ENCODE measurements at regions not wholly inside any gene's neighbourhood (a gene's known extent, or its start where the extent isn't known, plus 50 kb on each side); places are given as distances from the start of the nearest gene placed in this dataset.

GRCh38 chr4:186826846-186827533 lies 103.3 kb upstream of the FAT1 start:
- Histone ChIP-seq H3K27me3 (ENCODE audit: control insufficient read depth, insufficient read depth, low read length) (no peaks in the 10 kb centered on the region), H3K4me1 (ENCODE audit: control insufficient read depth, insufficient read depth, low read length) (no peaks in the 10 kb centered on the region), H3K4me3 (ENCODE audit: low read length) (no peak overlapping the region), H3K27ac (ENCODE audit: low read length) (no peak overlapping the region), H3K9me3 (ENCODE audit: control insufficient read depth, insufficient read depth, low read length) (no peaks in the 10 kb centered on the region), H3K36me3 (ENCODE audit: control insufficient read depth, insufficient read depth, low read length) (no peaks in the 10 kb centered on the region)
- Mint-ChIP-seq H3K4me1 (no peaks in the 10 kb centered on the region), H3K36me3 (no peaks in the 10 kb centered on the region), H3K27ac (no peak overlapping the region), H3K27me3 (ENCODE audit: low read depth in 2 of 2) (no peaks in the 10 kb centered on the region), H3K9me3 (peaks cover 16 to 35% of the 10 kb centered on the region in 2 donors), H3K4me3 (no peak overlapping the region)
- 87% methylated on average over 10 of the region's 12 CpGs for WGBS (ENCODE audit: insufficient coverage)
- ATAC-seq (no peak), DNase-seq (no peak)
- intact Hi-C loops (cut with micrococcal nuclease) = no loop called here
- TF ChIP-seq CTCF (IDR thresholded peaks at IDR 0.05) = no peak

- DNase-seq (no peak), ATAC-seq (no peak)
- no peaks in the 10 kb centered on the region for H3K4me1 ChIP-seq (ENCODE audit: control insufficient read depth, insufficient read depth, low read length)
- 81% methylated on average over 4 of the region's 6 CpGs for WGBS (ENCODE audit: insufficient coverage)
- no peaks in the 10 kb centered on the region for H3K27me3 ChIP-seq (ENCODE audit: control insufficient read depth, insufficient read depth, low read length)
- intact Hi-C loops (cut with micrococcal nuclease) = no loop called here
- Mint-ChIP-seq H3K27me3 (ENCODE audit: low read depth in 2 of 2) (no peaks in the 10 kb centered on the region), H3K27ac (no peak overlapping the region), H3K36me3 (no peaks in the 10 kb centered on the region), H3K9me3 (peaks cover 16 to 35% of the 10 kb centered on the region in 2 donors), H3K4me3 (no peak overlapping the region), H3K4me1 (no peaks in the 10 kb centered on the region)
- H3K4me3 ChIP-seq (ENCODE audit: low read length) = no peak overlapping the region
- H3K27ac ChIP-seq (ENCODE audit: low read length) = no peak overlapping the region
- H3K36me3 ChIP-seq (ENCODE audit: control insufficient read depth, insufficient read depth, low read length) = no peaks in the 10 kb centered on the region
- no peaks in the 10 kb centered on the region for H3K9me3 ChIP-seq (ENCODE audit: control insufficient read depth, insufficient read depth, low read length)
- TF ChIP-seq CTCF (IDR thresholded peaks at IDR 0.05) = no peak
These were observed 103.9 kb upstream of the FAT1 start for GRCh38 chr4:186827534-186827897.

GRCh38 chr4:186829097-186829496 lies 105.4 kb upstream of the FAT1 start:
- no peaks in the 10 kb centered on the region for H3K27me3 ChIP-seq (ENCODE audit: control insufficient read depth, insufficient read depth, low read length)
- no peak for ATAC-seq
- no peaks in the 10 kb centered on the region for H3K36me3 ChIP-seq (ENCODE audit: control insufficient read depth, insufficient read depth, low read length)
- 90% methylated on average over 5 of the region's 6 CpGs for WGBS (ENCODE audit: insufficient coverage)
- Mint-ChIP-seq H3K36me3 (no peaks in the 10 kb centered on the region), H3K27me3 (ENCODE audit: low read depth in 2 of 2) (no peaks in the 10 kb centered on the region), H3K27ac (no peak overlapping the region), H3K9me3 (peaks cover 14 to 40% of the 10 kb centered on the region in 2 donors), H3K4me1 (no peaks in the 10 kb centered on the region), H3K4me3 (no peak overlapping the region)
- H3K9me3 ChIP-seq (ENCODE audit: control insufficient read depth, insufficient read depth, low read length) = no peaks in the 10 kb centered on the region
- H3K27ac ChIP-seq (ENCODE audit: low read length) = no peak overlapping the region
- DNase-seq = no peak
- no peak overlapping the region for H3K4me3 ChIP-seq (ENCODE audit: low read length)
- no peak for TF ChIP-seq CTCF (IDR thresholded peaks at IDR 0.05)
- H3K4me1 ChIP-seq (ENCODE audit: control insufficient read depth, insufficient read depth, low read length) = no peaks in the 10 kb centered on the region
- intact Hi-C loops (cut with micrococcal nuclease) = no loop called here
